ENCODE measurements at regions not wholly inside any gene's neighbourhood (a gene's known extent, or its start where the extent isn't known, plus 50 kb on each side); places are given as distances from the start of the nearest gene placed in this dataset.
A peak's percentile ranks its signal among the peaks of the same experiment; 100 is the strongest.

- DNase-seq (ENCODE audit: low spot score), result no peak
Observed at GRCh38 chr1:8170059-8170835, 144.1 kb upstream of the ERRFI1 start.

DNA sequence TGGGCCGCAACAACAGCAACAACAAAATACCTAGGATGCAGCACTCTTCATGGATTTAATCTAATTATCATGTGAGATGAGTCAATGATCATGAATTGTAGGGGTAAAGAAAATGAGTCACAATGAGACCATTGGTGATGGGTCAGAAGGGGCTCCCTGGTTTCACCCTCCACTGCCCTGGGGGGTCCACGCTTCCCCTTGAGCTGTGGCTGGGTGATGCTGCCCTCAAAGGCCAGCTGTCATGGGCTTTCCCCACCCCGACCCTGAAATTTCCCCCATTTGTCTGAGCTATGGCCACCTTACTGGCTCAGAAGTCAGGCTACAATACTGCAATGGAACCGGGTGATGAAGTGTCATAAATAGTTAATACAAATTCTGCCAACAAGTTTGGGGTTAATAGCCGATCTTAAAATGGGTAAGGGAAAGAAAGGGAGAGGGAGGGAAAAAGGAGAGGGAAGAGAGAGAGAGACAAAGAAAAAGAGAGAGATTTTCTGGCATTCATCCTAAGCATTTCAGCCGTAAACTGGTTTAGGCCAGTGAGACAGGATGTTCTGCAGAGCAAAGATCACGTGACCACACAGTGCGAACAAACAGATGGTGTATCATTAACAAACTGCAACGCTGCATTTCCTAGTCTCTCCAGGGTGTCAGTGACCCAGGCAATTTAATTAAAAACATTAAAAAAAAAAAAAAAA is 143.4 kb upstream of the ERRFI1 start:
- CTCF ChIA-PET, result no interaction called here
- POLR2A ChIA-PET (ENCODE audit: low non-redundant PET), result interaction anchor here (1.0 kb wide), 1 partner anchor 15 kb away, joined by 6 read pairs; no protein-coding TSS in a partner anchor
- TF ChIP-seq, protein P1, sequence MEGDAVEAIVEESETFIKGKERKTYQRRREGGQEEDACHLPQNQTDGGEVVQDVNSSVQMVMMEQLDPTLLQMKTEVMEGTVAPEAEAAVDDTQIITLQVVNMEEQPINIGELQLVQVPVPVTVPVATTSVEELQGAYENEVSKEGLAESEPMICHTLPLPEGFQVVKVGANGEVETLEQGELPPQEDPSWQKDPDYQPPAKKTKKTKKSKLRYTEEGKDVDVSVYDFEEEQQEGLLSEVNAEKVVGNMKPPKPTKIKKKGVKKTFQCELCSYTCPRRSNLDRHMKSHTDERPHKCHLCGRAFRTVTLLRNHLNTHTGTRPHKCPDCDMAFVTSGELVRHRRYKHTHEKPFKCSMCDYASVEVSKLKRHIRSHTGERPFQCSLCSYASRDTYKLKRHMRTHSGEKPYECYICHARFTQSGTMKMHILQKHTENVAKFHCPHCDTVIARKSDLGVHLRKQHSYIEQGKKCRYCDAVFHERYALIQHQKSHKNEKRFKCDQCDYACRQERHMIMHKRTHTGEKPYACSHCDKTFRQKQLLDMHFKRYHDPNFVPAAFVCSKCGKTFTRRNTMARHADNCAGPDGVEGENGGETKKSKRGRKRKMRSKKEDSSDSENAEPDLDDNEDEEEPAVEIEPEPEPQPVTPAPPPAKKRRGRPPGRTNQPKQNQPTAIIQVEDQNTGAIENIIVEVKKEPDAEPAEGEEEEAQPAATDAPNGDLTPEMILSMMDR (conservative IDR thresholded peaks at IDR 0.05; ENCODE audit: low read depth), result no peak
- H3K27ac ChIP-seq, result peak overlapping the region; percentile 82
- peak; percentile 64 for DNase-seq (ENCODE audit: low spot score)

More at GRCh38 chr1:8170059-8170835, 144.1 kb upstream of the ERRFI1 start:
- POLR2A ChIA-PET (ENCODE audit: low non-redundant PET), result interaction anchor here (1.0 kb wide), 1 partner anchor 16 kb away, joined by 6 read pairs; no protein-coding TSS in a partner anchor
- TF ChIP-seq, protein P1 (conservative IDR thresholded peaks at IDR 0.05; ENCODE audit: low read depth), result no peak
- CTCF ChIA-PET, result no interaction called here
- H3K27ac ChIP-seq, result peak overlapping the region; percentile 82

GRCh38 chr1:8167936-8168335 is 141.8 kb upstream of the ERRFI1 start:
- POLR2A ChIA-PET (ENCODE audit: low non-redundant PET), result no interaction called here
- H3K27ac ChIP-seq, result peak overlapping the region; percentile 82
- CTCF ChIA-PET, result no interaction called here
- TF ChIP-seq, protein P1 (conservative IDR thresholded peaks at IDR 0.05; ENCODE audit: low read depth), result no peak
- DNase-seq (ENCODE audit: low spot score), result no peak

DNA sequence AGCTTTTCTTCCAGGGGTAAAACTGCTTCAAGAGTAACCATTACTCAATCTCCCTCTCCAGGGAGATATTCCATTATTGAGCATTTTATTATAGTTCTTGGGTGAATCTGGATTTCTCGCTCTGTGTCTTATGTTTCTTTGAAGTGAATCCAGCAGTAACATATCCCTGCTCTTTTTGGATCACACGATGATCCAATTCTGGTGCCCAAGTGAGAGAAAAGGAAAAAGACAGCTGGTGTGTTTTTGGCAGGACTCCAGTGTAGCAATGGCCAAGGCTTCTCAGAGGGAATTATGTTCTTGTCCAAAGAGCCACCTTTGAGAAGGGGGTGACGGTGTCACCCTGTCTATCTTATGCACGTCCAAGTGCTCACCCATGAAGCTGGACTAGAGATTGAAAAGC is 140.3 kb upstream of the ERRFI1 start:
- ChIA-PET POLR2A (ENCODE audit: low non-redundant PET) (no interaction called here), CTCF (interaction anchor here (0.7 to 1.3 kb wide), 2 partner anchors 16 to 121 kb away, joined by 3 to 5 read pairs; no protein-coding TSS in a partner anchor)
- no peak for DNase-seq (ENCODE audit: low spot score)
- TF ChIP-seq, protein P1 (conservative IDR thresholded peaks at IDR 0.05; ENCODE audit: low read depth), result no peak
- no peak overlapping the region for H3K27ac ChIP-seq

DNA sequence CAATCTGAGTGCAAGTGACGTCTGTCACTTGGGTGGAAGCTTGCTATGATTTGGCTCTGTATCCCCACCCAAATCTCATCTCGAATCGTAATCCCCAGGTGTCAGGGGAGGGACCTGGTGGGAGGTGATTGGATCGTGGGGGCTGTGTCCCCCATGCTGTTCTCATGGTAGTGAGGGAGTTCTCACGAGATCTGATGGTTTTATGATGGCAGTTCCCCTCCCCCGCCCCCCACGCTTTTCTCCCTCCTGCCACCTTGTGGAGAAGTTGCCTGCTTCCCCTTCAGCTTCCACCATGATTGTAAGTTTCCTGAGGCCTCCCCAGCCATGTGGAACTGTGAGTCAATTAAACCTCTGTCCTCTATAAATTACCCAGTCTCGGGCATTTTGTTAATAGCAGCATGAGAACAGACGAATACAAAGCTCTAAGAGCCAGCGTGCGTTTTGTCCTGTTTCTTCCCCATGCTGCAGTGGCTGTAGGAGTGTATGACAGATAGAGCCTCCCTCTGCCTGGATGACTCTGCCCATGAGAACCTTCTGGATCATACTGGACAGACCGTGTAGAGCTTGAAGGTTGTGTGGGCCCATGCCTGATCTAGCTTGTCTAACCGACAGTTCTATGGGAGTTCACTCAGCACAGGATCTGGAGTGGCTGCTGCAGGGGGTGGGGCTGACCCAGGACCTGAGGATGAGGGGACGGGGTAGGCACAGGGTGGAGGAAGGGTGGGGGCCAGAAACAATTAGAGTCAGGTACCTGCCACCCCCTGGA is 139.7 kb upstream of the ERRFI1 start:
- POLR2A ChIA-PET (ENCODE audit: low non-redundant PET), result no interaction called here
- no peak for DNase-seq (ENCODE audit: low spot score)
- TF ChIP-seq, protein P1 (conservative IDR thresholded peaks at IDR 0.05; ENCODE audit: low read depth), result no peak
- H3K27ac ChIP-seq, result peak overlapping the region; percentile 6
- CTCF ChIA-PET, result interaction anchor here (0.5 to 1.3 kb wide), 7 partner anchors 16 to 699 kb away, joined by 3 to 6 read pairs (median 5); no protein-coding TSS in a partner anchor

DNA sequence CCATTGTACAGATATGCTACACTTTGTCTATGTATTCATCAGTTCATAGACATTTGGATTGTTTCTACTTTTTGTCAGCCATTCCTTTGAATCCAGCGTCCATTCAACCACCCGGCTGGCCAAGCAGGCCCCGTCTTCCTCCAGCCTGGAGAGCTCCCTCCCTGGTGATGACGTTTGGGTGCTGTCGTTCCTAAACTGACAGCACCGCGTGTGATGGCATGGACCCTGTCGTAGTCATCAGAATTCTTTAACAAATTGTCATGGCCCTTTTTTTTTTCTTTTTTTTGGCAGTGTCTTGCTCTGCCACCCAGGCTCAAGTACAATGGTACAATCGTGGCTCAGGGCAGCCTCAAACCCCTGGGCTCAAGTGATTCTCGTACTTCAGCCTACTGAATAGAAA is 138.6 kb upstream of the ERRFI1 start:
- H3K27ac ChIP-seq, result peak overlapping the region; percentile 6; the same call in 1 of the 2 replicates
- ChIA-PET POLR2A (ENCODE audit: low non-redundant PET) (no interaction called here), CTCF (no interaction called here)
- no peak for DNase-seq (ENCODE audit: low spot score)
- TF ChIP-seq, protein P1 (conservative IDR thresholded peaks at IDR 0.05; ENCODE audit: low read depth), result no peak

Data from RWPE1 (cell line).